SK-N-SH treated with all-trans-retinoic acid at 6 μM for 48 hours (cell line): ENCODE measurements at regions not wholly inside any gene's neighbourhood (a gene's known extent, or its start where the extent isn't known, plus 50 kb on each side); places are given as distances from the start of the nearest gene placed in this dataset.

ENCODE experiments used
- BACH2 ChIP-seq: fragments of 250-450 bp; sonication (Bioruptor Pico); IDR thresholded peaks from 2 replicates; pipeline ENCODE4 v1.9.0; 2021; ENCODE audit warnings: mild to moderate bottlenecking, borderline replicate concordance
- CREB5 ChIP-seq: fragments of 250-450 bp; sonication (Bioruptor Pico); IDR thresholded peaks from 2 replicates; pipeline ENCODE4 v1.5.1; 2020; ENCODE audit warnings: low read depth, mild to moderate bottlenecking, moderate library complexity
- CSRNP3 ChIP-seq: fragments of 250-450 bp; sonication (Bioruptor Pico); IDR thresholded peaks from 2 replicates; pipeline ENCODE4 v1.5.1; 2021; ENCODE audit warnings: mild to moderate bottlenecking, moderate library complexity
- RARB ChIP-seq: fragments of 250-450 bp; sonication (Bioruptor Pico); IDR thresholded peaks from 2 replicates; pipeline ENCODE4 v1.8.0; 2021; ENCODE audit warnings: mild to moderate bottlenecking, moderate library complexity
- ZFP3 ChIP-seq: fragments of 250-450 bp; sonication (Bioruptor Pico); IDR thresholded peaks from 2 replicates; pipeline ENCODE4 v1.5.0; 2020; ENCODE audit warnings: mild to moderate bottlenecking, moderate library complexity
- ZNF565 ChIP-seq: fragments of 450-650 bp; formaldehyde crosslinking; conservative IDR thresholded peaks from 2 replicates; pipeline ENCODE4 v1.5.0; 2020; ENCODE audit warnings: low read depth, mild to moderate bottlenecking, moderate library complexity

- TF ChIP-seq CSRNP3 (CRISPR knock-in tag) (no peak), CREB5 (CRISPR knock-in tag) (no peak), BACH2 (CRISPR knock-in tag) (no peak), RARB (CRISPR knock-in tag) (no peak), ZNF565 (no peak), ZFP3 (CRISPR knock-in tag) (no peak)
Observed at GRCh38 chr9:18331310-18331684, 142.7 kb upstream of the ADAMTSL1 start.
